DND-41 (cell line): ENCODE measurements at regions not wholly inside any gene's neighbourhood (a gene's known extent, or its start where the extent isn't known, plus 50 kb on each side); places are given as distances from the start of the nearest gene placed in this dataset.
"Not testable (repeated sequence)": the region's sequence is repeated elsewhere in the genome, so short reads cannot be mapped to it uniquely, and the experiment has no call there.

Experiments
- ATAC-seq: fragments of 200-7000 bp; cut with Tn5 transposase; 3 replicates; pipeline ENCODE4 v1.9.1; 2021; ENCODE audit warnings: low read depth; ENCODE audit not compliant: insufficient read depth
- DNase-seq: peaks from one replicate; pipeline ENCODE4 v3.0.0-alpha.2; 2020
- H2AFZ ChIP-seq: 2 replicates; pipeline ENCODE4 v1.6.0; 2012; ENCODE audit warnings: low read depth, low read length
- H3K27ac ChIP-seq: 2 replicates; pipeline ENCODE4 v1.5.1; 2012; ENCODE audit warnings: low read length, inconsistent platforms
- H3K27me3 ChIP-seq: fragments of 200-600 bp; sonication (generic); 2 replicates; pipeline ENCODE4 v1.6.0; 2012; ENCODE audit warnings: low read length, mild to moderate bottlenecking, inconsistent platforms; ENCODE audit not compliant: insufficient read depth, poor library complexity
- H3K36me3 ChIP-seq: 2 replicates; pipeline ENCODE4 v1.5.1; 2012; ENCODE audit warnings: low read length, inconsistent platforms; ENCODE audit not compliant: insufficient read depth
- H3K4me1 ChIP-seq: 2 replicates; pipeline ENCODE4 v1.5.1; 2012; ENCODE audit warnings: mild to moderate bottlenecking, low read length; ENCODE audit not compliant: insufficient read depth
- H3K4me2 ChIP-seq: 2 replicates; pipeline ENCODE4 v1.6.0; 2012; ENCODE audit warnings: mild to moderate bottlenecking, moderate library complexity, low read length, inconsistent platforms; ENCODE audit not compliant: insufficient read depth
- H3K4me3 ChIP-seq, 2 experiments: fragments of 200-600 bp in 1 of 2; shearing (Covaris generic) in 1 of 2; 2 replicates each; pipeline ENCODE4 v1.5.1; 2012 to 2016; ENCODE audit warnings: inconsistent platforms in 2 of 2, low read length in 2 of 2, mild to moderate bottlenecking in 2 of 2, low read depth in 1 of 2, moderate library complexity in 1 of 2
- H3K79me2 ChIP-seq: 2 replicates; pipeline ENCODE4 v1.6.0; 2012; ENCODE audit warnings: low read length, inconsistent platforms; ENCODE audit not compliant: insufficient read depth
- H3K9ac ChIP-seq: 2 replicates; pipeline ENCODE4 v1.6.0; 2012; ENCODE audit warnings: low read depth, mild to moderate bottlenecking, inconsistent platforms, low read length, moderate library complexity
- H3K9me3 ChIP-seq: 2 replicates; pipeline ENCODE4 v1.5.1; 2012; ENCODE audit warnings: low read length, moderate library complexity, mild to moderate bottlenecking, inconsistent platforms; ENCODE audit not compliant: insufficient read depth, severe bottlenecking
- H4K20me1 ChIP-seq: 2 replicates; pipeline ENCODE4 v1.6.0; 2012; ENCODE audit warnings: low read length; ENCODE audit not compliant: insufficient read depth

GRCh38 chr13:18285663-18286062, 896.0 kb downstream of the TUBA3C start:
- not testable (repeated sequence) for H3K9ac ChIP-seq, DNase-seq, H3K36me3 ChIP-seq, H3K79me2 ChIP-seq, H3K27ac ChIP-seq, H3K4me1 ChIP-seq, H2AFZ ChIP-seq, H3K9me3 ChIP-seq, ATAC-seq, H3K27me3 ChIP-seq, H4K20me1 ChIP-seq, H3K4me2 ChIP-seq, H3K4me3 ChIP-seq

DNA sequence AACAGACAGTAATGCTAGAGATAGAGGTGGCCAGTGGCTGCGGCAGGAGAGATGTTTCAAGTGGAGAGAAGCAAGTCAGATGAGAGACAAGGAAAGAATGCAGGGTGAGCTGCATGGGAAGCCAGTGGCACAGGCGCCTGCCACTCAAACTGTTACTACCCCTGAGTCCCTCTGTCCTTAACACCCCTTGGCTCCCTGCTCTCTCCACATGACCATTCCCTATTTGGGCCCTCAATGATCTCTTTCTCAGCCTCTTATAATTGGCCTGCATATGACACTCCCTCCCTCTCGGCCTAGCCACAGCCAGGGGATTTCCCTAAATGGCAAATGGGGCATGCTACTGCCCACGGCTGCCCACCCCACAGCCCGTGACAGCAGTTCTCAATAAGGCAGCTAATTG, 897.6 kb downstream of the TUBA3C start:
- H3K4me1 ChIP-seq, H4K20me1 ChIP-seq, H3K27ac ChIP-seq, H2AFZ ChIP-seq, H3K9ac ChIP-seq, H3K79me2 ChIP-seq, H3K4me2 ChIP-seq, H3K36me3 ChIP-seq, H3K9me3 ChIP-seq, H3K27me3 ChIP-seq, DNase-seq, H3K4me3 ChIP-seq, ATAC-seq: not testable (repeated sequence)

DNA sequence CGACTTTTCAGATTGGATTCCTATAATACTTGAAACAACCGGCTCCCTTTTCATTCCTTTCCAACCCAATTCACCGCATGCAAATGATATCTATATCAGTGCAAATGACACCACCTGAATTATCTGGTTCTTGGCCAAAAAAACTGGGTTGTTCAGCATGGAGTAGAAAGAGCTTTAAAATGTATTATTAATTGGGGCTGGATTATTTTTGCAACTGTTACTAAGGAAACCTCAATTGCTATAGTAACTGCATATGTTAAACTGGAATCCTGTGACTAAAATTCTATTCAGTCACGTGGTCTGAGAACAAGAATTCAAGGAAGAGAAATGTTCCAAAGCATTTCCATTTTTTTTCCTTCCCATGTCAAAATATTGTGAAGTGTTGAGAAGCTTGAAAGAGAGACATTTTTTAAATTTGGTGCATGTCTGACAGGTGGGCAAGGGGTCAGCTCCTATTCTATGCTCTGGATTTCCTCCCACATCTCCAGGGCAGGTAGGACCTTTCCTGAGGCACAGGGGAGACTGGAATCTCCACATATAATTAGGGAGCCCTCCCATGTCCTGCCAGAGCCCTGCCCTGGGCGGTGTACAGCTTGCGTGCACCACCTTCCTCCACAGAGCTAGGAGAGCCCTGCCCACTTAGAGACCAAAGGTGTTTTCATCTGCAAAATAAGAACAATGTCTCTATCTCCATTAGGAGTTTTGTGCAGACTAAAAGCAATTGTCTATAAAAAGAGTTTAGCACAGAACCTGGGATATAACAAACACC, 899.6 kb downstream of the TUBA3C start:
- H3K4me2 ChIP-seq, H3K27ac ChIP-seq, H4K20me1 ChIP-seq, H3K27me3 ChIP-seq, H3K4me1 ChIP-seq, H3K79me2 ChIP-seq, H3K9ac ChIP-seq, ATAC-seq, H2AFZ ChIP-seq, H3K36me3 ChIP-seq, DNase-seq, H3K9me3 ChIP-seq, H3K4me3 ChIP-seq: not testable (repeated sequence)

GRCh38 chr13:18280904-18281828, 900.5 kb downstream of the TUBA3C start:
- not testable (repeated sequence) for H3K9ac ChIP-seq, H2AFZ ChIP-seq, H3K4me3 ChIP-seq

DNA sequence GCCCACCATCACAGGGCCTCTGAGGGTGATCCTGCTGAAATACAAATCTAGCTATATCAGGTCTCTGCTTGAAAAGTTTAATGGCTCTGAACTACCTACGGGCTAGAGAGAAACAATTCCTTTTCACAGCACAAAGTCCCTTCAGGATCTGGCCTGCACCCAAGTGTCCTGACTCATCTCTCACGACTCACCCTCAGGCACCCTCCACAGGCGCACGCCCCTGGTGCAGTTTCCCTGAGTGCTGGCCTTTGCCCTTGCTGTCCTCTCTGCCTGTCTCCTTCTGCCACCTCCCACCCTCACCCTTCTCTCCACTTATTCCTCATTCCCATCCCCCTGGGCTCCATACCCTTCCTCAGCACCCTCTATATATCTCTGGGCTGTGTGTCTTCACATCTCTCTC, 901.7 kb downstream of the TUBA3C start:
- not testable (repeated sequence) for H3K79me2 ChIP-seq, H4K20me1 ChIP-seq, H3K9me3 ChIP-seq, H3K27ac ChIP-seq, DNase-seq, H3K4me3 ChIP-seq, H3K36me3 ChIP-seq, H3K4me1 ChIP-seq, ATAC-seq, H2AFZ ChIP-seq, H3K9ac ChIP-seq, H3K4me2 ChIP-seq, H3K27me3 ChIP-seq

More at GRCh38 chr13:18280904-18281828, 900.5 kb downstream of the TUBA3C start:
- not testable (repeated sequence) for H3K27ac ChIP-seq, H3K27me3 ChIP-seq, H4K20me1 ChIP-seq, H3K4me1 ChIP-seq, H3K79me2 ChIP-seq, H3K36me3 ChIP-seq, ATAC-seq, DNase-seq, H3K4me2 ChIP-seq, H3K9me3 ChIP-seq

DNA sequence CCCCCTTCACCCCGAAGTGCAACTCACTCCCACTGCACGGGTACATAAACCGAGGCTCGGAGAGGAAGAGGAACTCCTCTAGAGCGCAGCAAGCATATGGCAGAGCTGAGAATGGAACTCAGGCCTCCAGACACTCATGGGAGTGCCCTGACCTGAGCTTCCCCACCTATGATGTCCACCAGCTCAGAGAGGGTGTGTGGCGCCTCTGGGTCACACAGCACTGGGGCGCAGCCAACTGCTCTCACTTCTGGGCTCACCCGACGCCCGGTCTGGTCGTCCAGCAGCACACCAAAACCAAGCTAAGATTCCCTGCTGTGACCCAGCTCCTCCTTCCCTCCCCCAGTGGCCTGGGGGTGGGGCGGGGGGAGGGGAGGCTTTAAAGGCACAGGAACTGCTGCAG, 904.3 kb downstream of the TUBA3C start:
- H3K79me2 ChIP-seq, H3K9ac ChIP-seq, H3K4me2 ChIP-seq, H3K9me3 ChIP-seq, H3K4me3 ChIP-seq, H3K27me3 ChIP-seq, H3K4me1 ChIP-seq, H3K36me3 ChIP-seq, H4K20me1 ChIP-seq, H3K27ac ChIP-seq, H2AFZ ChIP-seq, DNase-seq, ATAC-seq: not testable (repeated sequence)

DNA sequence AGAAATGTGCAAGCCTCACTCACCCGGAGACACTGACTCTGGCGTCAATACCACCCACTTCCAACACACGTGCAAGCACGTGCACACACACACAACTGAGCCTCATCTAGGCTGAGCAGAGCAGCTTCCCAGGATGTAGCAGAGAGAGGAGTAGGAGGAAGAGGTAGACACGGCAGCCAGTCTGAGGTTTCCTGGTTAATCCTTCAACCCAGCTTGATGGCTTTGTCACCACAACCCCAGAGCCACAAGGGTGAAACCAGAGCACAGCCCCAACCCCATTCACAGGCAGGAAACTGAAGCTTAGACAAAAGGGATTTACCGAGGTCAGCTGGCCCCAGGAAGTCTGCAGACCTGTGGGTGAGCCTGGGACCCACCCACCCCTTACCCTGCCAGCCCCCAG, 905.3 kb downstream of the TUBA3C start:
- not testable (repeated sequence) for H3K4me2 ChIP-seq, H3K4me1 ChIP-seq, H4K20me1 ChIP-seq, H3K79me2 ChIP-seq, H3K9ac ChIP-seq, H3K9me3 ChIP-seq, DNase-seq, H3K36me3 ChIP-seq, H3K4me3 ChIP-seq, H3K27ac ChIP-seq, H2AFZ ChIP-seq, H3K27me3 ChIP-seq
- ATAC-seq, result peak; percentile 69
